HEK293 (cell line): ENCODE measurements at regions not wholly inside any gene's neighbourhood (a gene's known extent, or its start where the extent isn't known, plus 50 kb on each side); places are given as distances from the start of the nearest gene placed in this dataset.

Source experiments
- CTCF ChIA-PET: fragments of 350-600 bp; formaldehyde crosslinking; extraction: SDS; loops from one replicate; lab custom pipeline; 2021; ENCODE audit warnings: antibody characterized with exemption; lab: Yijun Ruan, JAX
- POLR2A ChIA-PET: fragments of 300-600 bp; formaldehyde crosslinking; extraction: SDS; loops from one replicate; lab custom pipeline; 2020; ENCODE audit warnings: antibody characterized with exemption, inconsistent platforms; lab: Yijun Ruan, JAX
- H3K27ac ChIP-seq: fragments of 200-500 bp; sonication (Bioruptor generic); 2 replicates; pipeline ENCODE4 v1.5.1; 2014; ENCODE audit warnings: low read depth, low read length, control low read depth, inconsistent platforms; ENCODE audit errors: extremely low read depth
- H3K36me3 ChIP-seq, 2 experiments: fragments of 200-500 bp in 1 of 2; sonication (Bioruptor generic) in 1 of 2; 1 replicate in 1 of 2; 2 replicates in 1 of 2; pipeline ENCODE4 v1.5.1; 2014 to 2017; ENCODE audit warnings: inconsistent platforms in 2 of 2, low read length in 2 of 2; ENCODE audit not compliant: control insufficient read depth in 2 of 2, insufficient read depth in 1 of 2
- H3K4me1 ChIP-seq: fragments of 200-500 bp; sonication (Bioruptor generic); 2 replicates; pipeline ENCODE4 v1.5.1; 2014; ENCODE audit warnings: mild to moderate bottlenecking, low read length, inconsistent platforms; ENCODE audit not compliant: control insufficient read depth, insufficient read depth
- H3K4me3 ChIP-seq: 2 replicates; pipeline ENCODE4 v1.5.1; 2011; ENCODE audit warnings: low read depth, mild to moderate bottlenecking, control low read depth, low read length, moderate library complexity
- H3K9me3 ChIP-seq: fragments of 200-500 bp; sonication (Bioruptor generic); 2 replicates; pipeline ENCODE4 v1.5.1; 2014; ENCODE audit warnings: low read depth, low read length, inconsistent platforms; ENCODE audit not compliant: control insufficient read depth, insufficient read depth
- GLI2 ChIP-seq: fragments of 450-650 bp; formaldehyde crosslinking; IDR thresholded peaks from 2 replicates; pipeline ENCODE4; 2017; ENCODE audit warnings: missing biosample characterization, missing genetic modification characterization, low read depth, borderline replicate concordance
- HOXA7 ChIP-seq: sonication (generic); formaldehyde crosslinking; IDR thresholded peaks from 2 replicates; pipeline ENCODE4 v1.8.1; 2022; ENCODE audit warnings: missing genetic modification reagents, borderline replicate concordance
- IKZF3 ChIP-seq: fragments of 450-650 bp; IDR thresholded peaks from 2 replicates; pipeline ENCODE4 v1.5.0; 2018; ENCODE audit warnings: missing biosample characterization, mild to moderate bottlenecking, missing genetic modification characterization, moderate library complexity
- KLF10 ChIP-seq: fragments of 450-650 bp; IDR thresholded peaks from 2 replicates; pipeline ENCODE4 v1.5.1; 2018; ENCODE audit warnings: missing biosample characterization, mild to moderate bottlenecking, missing genetic modification characterization
- KLF7 ChIP-seq: fragments of 450-650 bp; formaldehyde crosslinking; IDR thresholded peaks from 2 replicates; pipeline ENCODE4 v1.5.1; 2016; ENCODE audit warnings: missing biosample characterization, missing genetic modification characterization, borderline replicate concordance
- PRDM1 ChIP-seq: fragments of 450-650 bp; formaldehyde crosslinking; IDR thresholded peaks from 2 replicates; pipeline ENCODE4; 2016; ENCODE audit warnings: missing biosample characterization, missing genetic modification characterization
- REPIN1 ChIP-seq: fragments of 450-650 bp; formaldehyde crosslinking; IDR thresholded peaks from 2 replicates; pipeline ENCODE4 v1.5.1; 2017; ENCODE audit warnings: missing biosample characterization, missing genetic modification characterization, low read depth
- SP7 ChIP-seq: fragments of 450-650 bp; formaldehyde crosslinking; IDR thresholded peaks from 2 replicates; pipeline ENCODE4 v1.5.1; 2016; ENCODE audit warnings: missing biosample characterization, missing genetic modification characterization
- ZBTB6 ChIP-seq: fragments of 450-650 bp; formaldehyde crosslinking; IDR thresholded peaks from 2 replicates; pipeline ENCODE4 v1.5.1; 2017; ENCODE audit warnings: missing biosample characterization, missing genetic modification characterization
- ZBTB7A ChIP-seq: fragments of 450-650 bp; formaldehyde crosslinking; IDR thresholded peaks from 2 replicates; pipeline ENCODE4 v1.5.1; 2016; ENCODE audit warnings: low read depth, missing biosample characterization, missing genetic modification characterization
- ZFHX2 ChIP-seq: fragments of 450-650 bp; formaldehyde crosslinking; conservative IDR thresholded peaks from 2 replicates; pipeline ENCODE4 v1.5.1; 2016; ENCODE audit warnings: missing biosample characterization, missing genetic modification characterization
- ZNF138 ChIP-seq: fragments of 450-650 bp; formaldehyde crosslinking; IDR thresholded peaks from 2 replicates; pipeline ENCODE4 v1.5.1; 2016; ENCODE audit warnings: missing biosample characterization, missing genetic modification characterization, borderline replicate concordance
- ZNF155 ChIP-seq: fragments of 450-650 bp; formaldehyde crosslinking; IDR thresholded peaks from 2 replicates; pipeline ENCODE4 v1.5.1; 2016; ENCODE audit warnings: missing biosample characterization, missing genetic modification characterization
- ZNF16 ChIP-seq: fragments of 450-650 bp; formaldehyde crosslinking; IDR thresholded peaks from 2 replicates; pipeline ENCODE4 v1.5.1; 2016; ENCODE audit warnings: low read depth, missing biosample characterization, missing genetic modification characterization
- ZNF221 ChIP-seq: fragments of 450-650 bp; formaldehyde crosslinking; IDR thresholded peaks from 2 replicates; pipeline ENCODE4 v1.5.1; 2017; ENCODE audit warnings: missing biosample characterization, missing genetic modification characterization, borderline replicate concordance
- ZNF223 ChIP-seq: fragments of 450-650 bp; formaldehyde crosslinking; IDR thresholded peaks from 2 replicates; pipeline ENCODE4 v1.5.1; 2016; ENCODE audit warnings: missing biosample characterization, missing genetic modification characterization
- ZNF239 ChIP-seq: fragments of 450-650 bp; formaldehyde crosslinking; IDR thresholded peaks from 2 replicates; pipeline ENCODE4 v1.5.1; 2016; ENCODE audit warnings: missing biosample characterization, missing genetic modification characterization
- ZNF280C ChIP-seq: fragments of 450-650 bp; formaldehyde crosslinking; IDR thresholded peaks from 2 replicates; pipeline ENCODE4 v1.5.1; 2016; ENCODE audit warnings: missing biosample characterization, missing genetic modification characterization
- ZNF311 ChIP-seq: fragments of 450-650 bp; formaldehyde crosslinking; IDR thresholded peaks from 2 replicates; pipeline ENCODE4 v1.5.1; 2017; ENCODE audit warnings: missing biosample characterization, missing genetic modification characterization, borderline replicate concordance
- ZNF335 ChIP-seq: fragments of 450-650 bp; formaldehyde crosslinking; conservative IDR thresholded peaks from 2 replicates; pipeline ENCODE4 v1.5.1; 2016; ENCODE audit warnings: missing biosample characterization, missing genetic modification characterization
- ZNF350 ChIP-seq: fragments of 450-650 bp; formaldehyde crosslinking; IDR thresholded peaks from 2 replicates; pipeline ENCODE4 v1.5.0; 2017; ENCODE audit warnings: missing biosample characterization, mild to moderate bottlenecking, missing genetic modification characterization
- ZNF354C ChIP-seq: fragments of 450-650 bp; formaldehyde crosslinking; IDR thresholded peaks from 2 replicates; pipeline ENCODE4 v1.5.1; 2016; ENCODE audit warnings: missing biosample characterization, missing genetic modification characterization, low read depth, borderline replicate concordance
- ZNF513 ChIP-seq: fragments of 450-650 bp; IDR thresholded peaks from 2 replicates; pipeline ENCODE4 v1.5.1; 2018; ENCODE audit warnings: missing biosample characterization, missing genetic modification characterization
- ZNF558 ChIP-seq: fragments of 450-650 bp; formaldehyde crosslinking; IDR thresholded peaks from 2 replicates; pipeline ENCODE4 v1.5.1; 2016; ENCODE audit warnings: missing biosample characterization, missing genetic modification characterization
- ZNF560 ChIP-seq: fragments of 450-650 bp; formaldehyde crosslinking; IDR thresholded peaks from 2 replicates; pipeline ENCODE4 v1.5.1; 2017; ENCODE audit warnings: missing biosample characterization, missing genetic modification characterization, borderline replicate concordance
- ZNF580 ChIP-seq: fragments of 450-650 bp; formaldehyde crosslinking; IDR thresholded peaks from 2 replicates; pipeline ENCODE4 v1.5.1; 2016; ENCODE audit warnings: missing biosample characterization, missing genetic modification characterization
- ZNF621 ChIP-seq: fragments of 450-650 bp; formaldehyde crosslinking; IDR thresholded peaks from 2 replicates; pipeline ENCODE4 v1.5.1; 2017; ENCODE audit warnings: missing biosample characterization, missing genetic modification characterization
- ZNF747 ChIP-seq: fragments of 450-650 bp; formaldehyde crosslinking; IDR thresholded peaks from 2 replicates; pipeline ENCODE4 v1.5.1; 2016; ENCODE audit warnings: missing biosample characterization, missing genetic modification characterization
- ZNF768 ChIP-seq: fragments of 450-650 bp; formaldehyde crosslinking; IDR thresholded peaks from 2 replicates; pipeline ENCODE4 v1.5.1; 2018; ENCODE audit warnings: missing biosample characterization, mild to moderate bottlenecking, missing genetic modification characterization
- ZSCAN30 ChIP-seq: fragments of 450-650 bp; IDR thresholded peaks from 2 replicates; pipeline ENCODE4 v1.5.1; 2018; ENCODE audit warnings: missing biosample characterization, mild to moderate bottlenecking, missing genetic modification characterization, moderate library complexity
- TF ChIP-seq, protein P1 (sequence below): fragments of 450-650 bp; formaldehyde crosslinking; IDR thresholded peaks from 2 replicates; pipeline ENCODE4 v1.5.0; 2017; ENCODE audit warnings: missing biosample characterization, missing genetic modification characterization, borderline replicate concordance

DNA sequence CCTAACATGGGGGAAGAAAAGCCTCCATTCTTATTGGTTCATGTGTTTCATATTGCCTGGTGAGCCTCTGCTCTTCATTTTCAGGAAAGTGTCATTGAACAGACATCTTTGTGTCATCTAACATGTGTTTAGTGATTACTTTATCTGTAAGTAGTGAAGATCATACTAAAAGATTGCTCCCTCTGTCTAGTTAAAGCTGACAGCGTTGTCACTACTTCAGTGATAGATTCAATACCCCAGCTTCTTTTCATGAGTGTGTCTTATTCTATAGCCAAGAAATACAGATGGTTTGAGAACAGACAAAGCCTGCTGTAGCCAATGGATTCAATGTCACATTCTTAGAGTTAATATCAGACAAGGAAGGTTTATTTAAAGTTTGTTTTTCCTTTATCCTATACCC, 85.1 kb downstream of the NKX6-1 start:
- TF ChIP-seq IKZF3 (tag by site-specific recombination) (no peak), ZNF280C (tag by site-specific recombination) (no peak), ZNF223 (tag by site-specific recombination) (no peak), REPIN1 (tag by site-specific recombination) (no peak), ZBTB6 (no peak), ZNF138 (tag by site-specific recombination) (no peak), HOXA7 (CRISPR knock-in tag) (no peak), ZNF16 (tag by site-specific recombination) (no peak), SP7 (no peak), ZNF580 (tag by site-specific recombination) (no peak), ZSCAN30 (tag by site-specific recombination) (no peak), ZNF311 (tag by site-specific recombination) (no peak), ZNF335 (tag by site-specific recombination) (no peak), ZNF621 (tag by site-specific recombination) (no peak), ZNF239 (no peak)
- TF ChIP-seq, protein P1, sequence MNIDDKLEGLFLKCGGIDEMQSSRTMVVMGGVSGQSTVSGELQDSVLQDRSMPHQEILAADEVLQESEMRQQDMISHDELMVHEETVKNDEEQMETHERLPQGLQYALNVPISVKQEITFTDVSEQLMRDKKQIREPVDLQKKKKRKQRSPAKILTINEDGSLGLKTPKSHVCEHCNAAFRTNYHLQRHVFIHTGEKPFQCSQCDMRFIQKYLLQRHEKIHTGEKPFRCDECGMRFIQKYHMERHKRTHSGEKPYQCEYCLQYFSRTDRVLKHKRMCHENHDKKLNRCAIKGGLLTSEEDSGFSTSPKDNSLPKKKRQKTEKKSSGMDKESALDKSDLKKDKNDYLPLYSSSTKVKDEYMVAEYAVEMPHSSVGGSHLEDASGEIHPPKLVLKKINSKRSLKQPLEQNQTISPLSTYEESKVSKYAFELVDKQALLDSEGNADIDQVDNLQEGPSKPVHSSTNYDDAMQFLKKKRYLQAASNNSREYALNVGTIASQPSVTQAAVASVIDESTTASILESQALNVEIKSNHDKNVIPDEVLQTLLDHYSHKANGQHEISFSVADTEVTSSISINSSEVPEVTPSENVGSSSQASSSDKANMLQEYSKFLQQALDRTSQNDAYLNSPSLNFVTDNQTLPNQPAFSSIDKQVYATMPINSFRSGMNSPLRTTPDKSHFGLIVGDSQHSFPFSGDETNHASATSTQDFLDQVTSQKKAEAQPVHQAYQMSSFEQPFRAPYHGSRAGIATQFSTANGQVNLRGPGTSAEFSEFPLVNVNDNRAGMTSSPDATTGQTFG (tag by site-specific recombination), result no peak
- Histone ChIP-seq H3K9me3 (no peaks in the 10 kb centered on the region), H3K4me3 (no peak overlapping the region), H3K4me1 (no peaks in the 10 kb centered on the region), H3K27ac (no peak overlapping the region), H3K36me3 (no peaks in the 10 kb centered on the region)
- ChIA-PET CTCF (no interaction called here), POLR2A (no interaction called here)

DNA sequence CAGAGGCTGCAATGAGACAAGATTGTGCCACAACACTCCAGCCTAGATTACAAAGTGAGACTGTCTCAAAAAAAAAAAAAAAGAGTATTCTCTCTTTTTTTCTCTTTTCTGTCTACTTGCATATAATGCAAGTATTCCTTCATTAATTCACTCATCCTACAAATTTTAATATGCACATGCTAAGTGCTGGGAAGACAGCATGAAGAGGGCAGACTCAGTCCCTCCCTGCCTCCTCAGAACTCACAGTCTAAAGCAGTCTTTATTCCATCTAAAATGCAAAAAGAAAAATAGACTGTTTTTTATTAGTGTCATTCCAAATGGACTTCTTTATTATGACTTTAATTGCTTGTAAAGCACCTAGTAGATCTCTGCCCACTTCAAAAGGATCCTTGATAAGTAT, 85.6 kb downstream of the NKX6-1 start:
- Histone ChIP-seq H3K36me3 (no peaks in the 10 kb centered on the region), H3K9me3 (no peaks in the 10 kb centered on the region), H3K4me3 (no peak overlapping the region), H3K27ac (no peak overlapping the region), H3K4me1 (no peaks in the 10 kb centered on the region)
- CTCF ChIA-PET, result no interaction called here
- POLR2A ChIA-PET, result no interaction called here
- TF ChIP-seq ZNF354C, result no peak
- no peak for TF ChIP-seq ZNF350 (tag by site-specific recombination)
- no peak for TF ChIP-seq ZNF155 (tag by site-specific recombination)
- no peak for TF ChIP-seq KLF10 (tag by site-specific recombination)
- no peak for TF ChIP-seq PRDM1
- no peak for TF ChIP-seq ZFHX2 (tag by site-specific recombination)
- TF ChIP-seq ZNF221 (tag by site-specific recombination), result no peak
- TF ChIP-seq ZNF560, result no peak
- no peak for TF ChIP-seq ZNF223 (tag by site-specific recombination)
- TF ChIP-seq ZNF768 (tag by site-specific recombination), result no peak
- TF ChIP-seq ZNF747, result no peak
- TF ChIP-seq ZNF558 (tag by site-specific recombination), result no peak
- TF ChIP-seq KLF7 (tag by site-specific recombination), result no peak
- TF ChIP-seq ZBTB7A (tag by site-specific recombination), result no peak
- no peak for TF ChIP-seq ZNF513 (tag by site-specific recombination)
- TF ChIP-seq GLI2 (tag by site-specific recombination), result no peak
